Karpas-422 (cell line): ENCODE measurements at regions not wholly inside any gene's neighbourhood (a gene's known extent, or its start where the extent isn't known, plus 50 kb on each side); places are given as distances from the start of the nearest gene placed in this dataset.

Source experiments
- DNase-seq: peaks from one replicate; pipeline ENCODE4 v3.0.0-alpha.2; 2015
- H2AFZ ChIP-seq: fragments of 200-600 bp; sonication (generic); 2 replicates; pipeline ENCODE4 v1.6.1; 2014; ENCODE audit warnings: antibody characterized with exemption, low read length, mixed read lengths
- H3K27ac ChIP-seq: fragments of 200-600 bp; sonication (generic); 2 replicates; pipeline ENCODE4 v1.5.1; 2014; ENCODE audit warnings: mild to moderate bottlenecking, low read length, moderate library complexity
- H3K27me3 ChIP-seq: fragments of 200-600 bp; sonication (generic); 2 replicates; pipeline ENCODE4 v1.6.1; 2014; ENCODE audit warnings: low read length, mixed read lengths
- H3K36me3 ChIP-seq: fragments of 200-600 bp; sonication (generic); 2 replicates; pipeline ENCODE4 v1.6.1; 2014; ENCODE audit warnings: low read length, mixed read lengths; ENCODE audit not compliant: insufficient read depth
- H3K4me1 ChIP-seq: fragments of 200-600 bp; sonication (generic); 2 replicates; pipeline ENCODE4 v1.6.1; 2014; ENCODE audit warnings: mild to moderate bottlenecking, low read length, mixed read lengths
- H3K4me2 ChIP-seq: fragments of 200-600 bp; sonication (generic); 2 replicates; pipeline ENCODE4 v1.6.1; 2014; ENCODE audit warnings: low read length, low read depth, mild to moderate bottlenecking; ENCODE audit not compliant: poor library complexity, severe bottlenecking
- H3K4me3 ChIP-seq: fragments of 200-600 bp; sonication (generic); 2 replicates; pipeline ENCODE4 v1.5.1; 2014; ENCODE audit warnings: mild to moderate bottlenecking, antibody characterized with exemption, low read length, mixed read lengths
- H3K79me2 ChIP-seq: fragments of 200-600 bp; sonication (generic); 2 replicates; pipeline ENCODE4 v1.6.1; 2014; ENCODE audit warnings: mild to moderate bottlenecking, low read length, mixed read lengths
- H3K9ac ChIP-seq: fragments of 200-600 bp; sonication (generic); 2 replicates; pipeline ENCODE4 v1.6.0; 2014; ENCODE audit warnings: low read length
- H3K9me2 ChIP-seq: fragments of 200-600 bp; sonication (generic), shearing (Covaris generic); replicated peaks from 2 replicates; pipeline ENCODE4 v1.6.0; 2014; ENCODE audit warnings: mild to moderate bottlenecking, low read length, moderate library complexity; ENCODE audit not compliant: insufficient read depth
- H3K9me3 ChIP-seq: fragments of 300-700, 200-600 bp; sonication (generic); 2 replicates; pipeline ENCODE4 v1.6.1; 2014; ENCODE audit warnings: low read length, mixed read lengths
- H4K20me1 ChIP-seq: fragments of 200-600 bp; sonication (generic); 2 replicates; pipeline ENCODE4 v1.6.1; 2014; ENCODE audit warnings: mild to moderate bottlenecking, antibody characterized with exemption, low read length, low read depth; ENCODE audit not compliant: insufficient read depth

- no peaks in the 10 kb centered on the region for H3K9me2 ChIP-seq
- H2AFZ ChIP-seq = no peak overlapping the region
- H3K79me2 ChIP-seq = no peaks in the 10 kb centered on the region
- H3K9me3 ChIP-seq = no peaks in the 10 kb centered on the region
- H4K20me1 ChIP-seq = no peaks in the 10 kb centered on the region
- H3K36me3 ChIP-seq = no peaks in the 10 kb centered on the region
- H3K4me3 ChIP-seq = no peak overlapping the region
- no peak overlapping the region for H3K4me2 ChIP-seq
- H3K27ac ChIP-seq = no peak overlapping the region
- H3K9ac ChIP-seq = no peak overlapping the region
- DNase-seq = no peak
- peaks cover 11% of the 10 kb centered on the region for H3K4me1 ChIP-seq
- H3K27me3 ChIP-seq = no peaks in the 10 kb centered on the region
Observed at GRCh38 chr17:69947027-69947759, 127.8 kb upstream of the KCNJ16 start.

DNA sequence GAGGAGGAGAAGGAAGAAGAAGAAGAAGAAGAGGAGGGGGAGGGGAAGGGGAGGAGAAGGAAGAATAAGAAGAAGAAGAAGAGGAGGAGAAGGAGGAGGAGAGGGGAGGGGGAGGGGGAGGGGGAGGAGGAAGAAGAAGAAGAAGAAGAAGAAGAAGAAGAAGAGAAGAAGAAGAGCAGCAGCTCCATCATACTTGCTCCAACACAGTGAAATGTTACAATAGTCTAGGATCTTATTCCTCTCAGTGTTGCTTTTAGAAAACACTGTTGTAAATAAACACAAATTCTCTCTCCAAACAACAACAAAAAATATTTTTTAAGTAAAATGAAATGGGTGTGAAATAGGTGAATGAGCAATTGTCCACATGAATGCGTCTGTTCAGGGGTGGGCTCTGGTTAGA is 126.6 kb upstream of the KCNJ16 start:
- Histone ChIP-seq H4K20me1 (no peaks in the 10 kb centered on the region), H3K27me3 (no peaks in the 10 kb centered on the region)

GRCh38 chr17:69949496-69949895 is 125.5 kb upstream of the KCNJ16 start:
- Histone ChIP-seq H3K9me2 (no peaks in the 10 kb centered on the region), H3K4me1 (peaks cover 23% of the 10 kb centered on the region)
- no peak for DNase-seq

More for the DNA sequence above, 126.6 kb upstream of the KCNJ16 start:
- H3K9me3 ChIP-seq = no peaks in the 10 kb centered on the region
- no peaks in the 10 kb centered on the region for H3K36me3 ChIP-seq
- H3K4me1 ChIP-seq = peaks cover 18% of the 10 kb centered on the region
- H3K9ac ChIP-seq = no peak overlapping the region
- H3K27ac ChIP-seq = no peak overlapping the region
- no peak overlapping the region for H2AFZ ChIP-seq
- no peak overlapping the region for H3K4me2 ChIP-seq
- no peak overlapping the region for H3K4me3 ChIP-seq
- H3K9me2 ChIP-seq = no peaks in the 10 kb centered on the region
- DNase-seq = no peak
- no peaks in the 10 kb centered on the region for H3K79me2 ChIP-seq

GRCh38 chr17:69949973-69950695 is 124.9 kb upstream of the KCNJ16 start:
- H3K27ac ChIP-seq = no peak overlapping the region
- no peaks in the 10 kb centered on the region for H3K9me2 ChIP-seq
- peaks cover 24% of the 10 kb centered on the region for H3K4me1 ChIP-seq
- no peaks in the 10 kb centered on the region for H3K36me3 ChIP-seq
- no peaks in the 10 kb centered on the region for H3K9me3 ChIP-seq
- H3K27me3 ChIP-seq = no peaks in the 10 kb centered on the region
- no peak overlapping the region for H3K4me3 ChIP-seq
- no peak overlapping the region for H3K4me2 ChIP-seq
- no peaks in the 10 kb centered on the region for H3K79me2 ChIP-seq
- no peak for DNase-seq
- no peaks in the 10 kb centered on the region for H4K20me1 ChIP-seq
- H2AFZ ChIP-seq = no peak overlapping the region
- no peak overlapping the region for H3K9ac ChIP-seq

More at GRCh38 chr17:69949496-69949895, 125.5 kb upstream of the KCNJ16 start:
- H3K4me3 ChIP-seq = no peak overlapping the region
- no peak overlapping the region for H2AFZ ChIP-seq
- no peak overlapping the region for H3K27ac ChIP-seq
- H3K4me2 ChIP-seq = no peak overlapping the region
- H3K27me3 ChIP-seq = no peaks in the 10 kb centered on the region
- no peaks in the 10 kb centered on the region for H3K9me3 ChIP-seq
- no peak overlapping the region for H3K9ac ChIP-seq
- H3K79me2 ChIP-seq = no peaks in the 10 kb centered on the region
- H4K20me1 ChIP-seq = no peaks in the 10 kb centered on the region
- no peaks in the 10 kb centered on the region for H3K36me3 ChIP-seq

GRCh38 chr17:69950701-69951418 is 124.2 kb upstream of the KCNJ16 start:
- Histone ChIP-seq H2AFZ (no peak overlapping the region), H3K9ac (no peak overlapping the region), H3K27ac (no peak overlapping the region), H3K4me2 (no peak overlapping the region), H3K27me3 (no peaks in the 10 kb centered on the region), H3K9me3 (no peaks in the 10 kb centered on the region), H4K20me1 (no peaks in the 10 kb centered on the region), H3K9me2 (no peaks in the 10 kb centered on the region), H3K36me3 (no peaks in the 10 kb centered on the region), H3K79me2 (no peaks in the 10 kb centered on the region), H3K4me3 (no peak overlapping the region), H3K4me1 (peaks cover 21% of the 10 kb centered on the region)
- DNase-seq = no peak

- Histone ChIP-seq H3K4me1 (peaks cover 15% of the 10 kb centered on the region), H3K4me2 (no peak overlapping the region), H3K27ac (no peak overlapping the region), H3K9me2 (no peaks in the 10 kb centered on the region), H3K79me2 (no peaks in the 10 kb centered on the region), H3K4me3 (no peak overlapping the region), H2AFZ (no peak overlapping the region), H3K27me3 (no peaks in the 10 kb centered on the region), H3K36me3 (no peaks in the 10 kb centered on the region), H3K9ac (no peak overlapping the region), H3K9me3 (no peaks in the 10 kb centered on the region), H4K20me1 (no peaks in the 10 kb centered on the region)
- no peak for DNase-seq
Observed at GRCh38 chr17:69954241-69954925, 120.6 kb upstream of the KCNJ16 start.

DNA sequence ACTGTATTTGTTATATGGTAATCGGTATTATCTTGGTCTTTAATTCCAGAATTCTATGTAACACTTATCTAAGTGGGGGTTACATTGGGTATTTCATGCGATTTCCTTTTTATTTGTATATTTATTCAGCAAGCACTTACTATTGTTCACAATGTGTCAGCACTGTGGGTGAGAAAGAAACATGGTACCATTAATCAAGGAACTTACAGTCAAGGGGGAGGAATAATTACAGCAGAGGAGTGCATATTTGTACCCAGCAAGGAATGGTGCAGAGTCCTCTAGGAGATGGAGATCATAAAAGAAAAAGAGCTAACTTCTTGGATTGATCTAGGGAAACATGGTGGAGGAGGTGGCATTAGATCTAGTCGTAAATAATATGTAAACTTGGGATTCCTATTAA is 117.0 kb upstream of the KCNJ16 start:
- no peak overlapping the region for H3K4me2 ChIP-seq
- H3K9ac ChIP-seq = no peak overlapping the region
- no peak overlapping the region for H2AFZ ChIP-seq
- no peaks in the 10 kb centered on the region for H4K20me1 ChIP-seq
- no peaks in the 10 kb centered on the region for H3K27me3 ChIP-seq
- DNase-seq = no peak
- H3K9me2 ChIP-seq = no peaks in the 10 kb centered on the region
- H3K27ac ChIP-seq = no peak overlapping the region
- H3K79me2 ChIP-seq = no peaks in the 10 kb centered on the region
- H3K36me3 ChIP-seq = no peaks in the 10 kb centered on the region
- peaks cover 6% of the 10 kb centered on the region; the same call in 1 of the 2 replicates for H3K4me1 ChIP-seq
- H3K4me3 ChIP-seq = no peak overlapping the region
- H3K9me3 ChIP-seq = no peaks in the 10 kb centered on the region

GRCh38 chr17:69959283-69959682 is 115.7 kb upstream of the KCNJ16 start:
- Histone ChIP-seq H4K20me1 (no peaks in the 10 kb centered on the region), H2AFZ (no peak overlapping the region), H3K9me2 (no peaks in the 10 kb centered on the region), H3K9me3 (no peaks in the 10 kb centered on the region), H3K36me3 (no peaks in the 10 kb centered on the region), H3K4me2 (no peak overlapping the region), H3K9ac (no peak overlapping the region), H3K27me3 (no peaks in the 10 kb centered on the region), H3K79me2 (no peaks in the 10 kb centered on the region), H3K27ac (no peak overlapping the region), H3K4me3 (no peak overlapping the region), H3K4me1 (peaks cover 3% of the 10 kb centered on the region; the same call in 1 of the 2 replicates)
- DNase-seq = no peak
